Ishikawa (cell line): ENCODE measurements at regions not wholly inside any gene's neighbourhood (a gene's known extent, or its start where the extent isn't known, plus 50 kb on each side); places are given as distances from the start of the nearest gene placed in this dataset.

Experiments
- RAD21 ChIP-seq: IDR thresholded peaks from 2 replicates; pipeline ENCODE4 v1.6.1; 2012; ENCODE audit warnings: low read depth
- REST ChIP-seq: IDR thresholded peaks from 2 replicates; pipeline ENCODE4 v1.6.1; 2012; ENCODE audit warnings: low read depth, mild to moderate bottlenecking
- USF1 ChIP-seq: IDR thresholded peaks from 2 replicates; pipeline ENCODE4 v1.6.1; 2012
- YY1 ChIP-seq: IDR thresholded peaks from 2 replicates; pipeline ENCODE4 v1.6.1; 2012; ENCODE audit warnings: low read depth

- TF ChIP-seq USF1 (no peak), REST (no peak), YY1 (no peak), RAD21 (no peak)
Measured at GRCh38 chr14:71812693-71813092, 119.5 kb upstream of the RGS6 start.
